ENCODE measurements at regions not wholly inside any gene's neighbourhood (a gene's known extent, or its start where the extent isn't known, plus 50 kb on each side); places are given as distances from the start of the nearest gene placed in this dataset.

DNA sequence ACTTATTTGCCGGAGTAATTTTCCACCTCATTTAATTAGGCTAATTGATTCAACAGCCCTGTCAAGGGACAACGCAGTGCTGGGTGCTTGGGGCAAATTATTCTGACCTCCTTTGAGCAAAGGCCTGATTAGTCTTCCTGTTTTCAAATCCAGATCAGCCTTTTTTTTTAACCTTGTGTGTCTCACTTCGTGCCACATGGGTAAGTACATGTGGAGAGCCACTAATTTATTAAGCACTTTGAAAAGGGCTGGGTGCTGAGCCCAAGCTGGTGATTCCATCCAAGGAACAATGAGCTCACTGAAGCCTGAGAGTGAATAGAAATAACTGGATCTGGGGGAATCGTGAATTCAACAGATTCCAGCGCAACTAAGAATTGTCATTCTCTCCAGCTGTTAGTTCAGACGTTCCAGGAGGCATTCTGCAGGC, 229.3 kb downstream of the CLIC5 start:
- intact Hi-C loops (cut with DNase I): no loop called here
- WGBS, 2 donors: 77 to 85% methylated on average over 6 of the region's 6 CpGs

DNA sequence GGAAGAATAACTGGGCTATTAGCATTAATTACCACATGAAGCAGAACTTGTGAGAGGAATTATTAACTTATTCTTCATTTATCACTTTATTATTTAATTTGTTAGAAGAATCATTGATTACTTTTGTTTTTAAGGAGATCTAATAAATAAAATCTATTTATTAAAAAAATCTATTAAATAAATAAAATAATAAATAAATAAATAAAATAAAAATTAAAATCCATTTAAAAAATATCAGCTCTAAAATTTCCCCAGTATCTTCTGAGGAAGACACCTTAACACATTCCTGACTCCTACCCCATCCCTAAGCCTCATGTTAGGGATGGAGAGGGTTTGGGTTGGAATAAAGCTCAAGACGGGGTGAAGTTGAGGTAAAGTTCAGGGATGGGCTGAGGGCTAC, 231.4 kb downstream of the CLIC5 start:
- no peaks in the 10 kb centered on the region for H3K36me3 ChIP-seq
- DNase-seq: no peak
- no peak overlapping the region for H3K4me3 ChIP-seq
- peaks cover 0 to 4% (median 0%) of the 10 kb centered on the region in 4 donors for H3K4me1 ChIP-seq
- intact Hi-C loops (cut with DNase I): no loop called here
- no peak overlapping the region for H3K27ac ChIP-seq
- WGBS, 2 donors: 45 to 98% methylated on average over 1 of the region's 1 CpG
- TF ChIP-seq EP300 (IDR thresholded peaks at IDR 0.05): no peak
- TF ChIP-seq POLR2AphosphoS5 (IDR thresholded peaks at IDR 0.05): no peak
- TF ChIP-seq, protein P1, sequence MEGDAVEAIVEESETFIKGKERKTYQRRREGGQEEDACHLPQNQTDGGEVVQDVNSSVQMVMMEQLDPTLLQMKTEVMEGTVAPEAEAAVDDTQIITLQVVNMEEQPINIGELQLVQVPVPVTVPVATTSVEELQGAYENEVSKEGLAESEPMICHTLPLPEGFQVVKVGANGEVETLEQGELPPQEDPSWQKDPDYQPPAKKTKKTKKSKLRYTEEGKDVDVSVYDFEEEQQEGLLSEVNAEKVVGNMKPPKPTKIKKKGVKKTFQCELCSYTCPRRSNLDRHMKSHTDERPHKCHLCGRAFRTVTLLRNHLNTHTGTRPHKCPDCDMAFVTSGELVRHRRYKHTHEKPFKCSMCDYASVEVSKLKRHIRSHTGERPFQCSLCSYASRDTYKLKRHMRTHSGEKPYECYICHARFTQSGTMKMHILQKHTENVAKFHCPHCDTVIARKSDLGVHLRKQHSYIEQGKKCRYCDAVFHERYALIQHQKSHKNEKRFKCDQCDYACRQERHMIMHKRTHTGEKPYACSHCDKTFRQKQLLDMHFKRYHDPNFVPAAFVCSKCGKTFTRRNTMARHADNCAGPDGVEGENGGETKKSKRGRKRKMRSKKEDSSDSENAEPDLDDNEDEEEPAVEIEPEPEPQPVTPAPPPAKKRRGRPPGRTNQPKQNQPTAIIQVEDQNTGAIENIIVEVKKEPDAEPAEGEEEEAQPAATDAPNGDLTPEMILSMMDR (IDR thresholded peaks at IDR 0.05): no peak
- no peak for TF ChIP-seq POLR2A (IDR thresholded peaks at IDR 0.05)
- no peaks in the 10 kb centered on the region for H3K27me3 ChIP-seq
- H3K9me3 ChIP-seq: no peaks in the 10 kb centered on the region

More for the DNA sequence above, 229.3 kb downstream of the CLIC5 start:
- DNase-seq: no peak
- Histone ChIP-seq H3K9me3 (no peaks in the 10 kb centered on the region), H3K4me3 (no peak overlapping the region), H3K36me3 (no peaks in the 10 kb centered on the region), H3K27ac (no peak overlapping the region), H3K4me1 (peaks cover 0 to 6% (median under 1%) of the 10 kb centered on the region in 4 donors), H3K27me3 (no peaks in the 10 kb centered on the region)
- no peak for TF ChIP-seq EP300 (IDR thresholded peaks at IDR 0.05)
- TF ChIP-seq, protein P1 (IDR thresholded peaks at IDR 0.05): no peak
- TF ChIP-seq POLR2A (IDR thresholded peaks at IDR 0.05): no peak
- TF ChIP-seq POLR2AphosphoS5 (IDR thresholded peaks at IDR 0.05): no peak

DNA sequence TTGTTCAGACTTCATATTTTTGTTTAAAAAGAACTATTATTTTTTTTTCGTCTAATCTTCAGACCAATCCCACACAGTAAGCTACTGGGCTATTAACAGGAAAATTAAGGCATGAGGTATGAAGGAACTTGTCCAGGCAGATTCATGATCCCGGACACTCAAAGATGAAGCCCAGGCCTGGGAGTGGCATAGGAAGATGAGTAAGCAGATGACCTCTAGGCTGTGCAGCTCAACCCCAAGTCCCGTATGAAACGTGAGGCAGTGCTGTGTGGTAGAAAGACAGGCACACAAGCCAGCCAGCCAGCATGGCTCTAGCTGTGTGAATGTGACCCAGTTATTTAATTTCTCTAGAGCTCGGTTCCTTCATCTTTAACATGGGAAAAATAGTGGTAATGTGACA, 231.9 kb downstream of the CLIC5 start:
- TF ChIP-seq POLR2AphosphoS5 (IDR thresholded peaks at IDR 0.05) (no peak), POLR2A (IDR thresholded peaks at IDR 0.05) (no peak), EP300 (IDR thresholded peaks at IDR 0.05) (no peak)
- TF ChIP-seq, protein P1 (IDR thresholded peaks at IDR 0.05): no peak
- no peaks in the 10 kb centered on the region for H3K9me3 ChIP-seq
- H3K27me3 ChIP-seq: no peaks in the 10 kb centered on the region
- H3K4me1 ChIP-seq: peaks cover 0 to 4% (median 0%) of the 10 kb centered on the region in 4 donors
- H3K27ac ChIP-seq: no peak overlapping the region
- H3K36me3 ChIP-seq: no peaks in the 10 kb centered on the region
- no peak overlapping the region for H3K4me3 ChIP-seq
- no peak for DNase-seq
- 93 to 94% methylated on average over 5 of the region's 5 CpGs for WGBS, 2 donors
- intact Hi-C loops (cut with DNase I): no loop called here

DNA sequence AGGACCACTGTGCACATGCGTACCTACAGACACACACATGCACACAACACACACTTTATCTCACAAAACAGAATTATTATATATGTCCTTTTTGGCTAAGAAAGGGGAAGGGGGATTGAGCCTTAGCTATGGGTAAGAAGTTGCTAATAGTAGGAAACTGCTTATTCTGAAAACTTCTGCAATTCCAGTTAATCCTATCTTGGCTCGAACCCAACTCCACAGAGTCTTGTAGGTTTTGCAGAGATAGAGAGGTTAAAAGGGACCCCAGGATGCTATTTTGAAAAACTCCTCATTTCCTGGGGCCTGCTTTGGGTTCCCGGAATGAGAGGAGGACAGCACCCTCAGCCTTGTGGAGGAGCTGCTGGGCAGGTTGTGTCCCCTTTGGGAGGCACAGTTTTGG, 233.8 kb downstream of the CLIC5 start:
- H3K27me3 ChIP-seq: no peaks in the 10 kb centered on the region
- no peak for TF ChIP-seq POLR2A (IDR thresholded peaks at IDR 0.05)
- TF ChIP-seq, protein P1 (IDR thresholded peaks at IDR 0.05): no peak
- no peak for TF ChIP-seq POLR2AphosphoS5 (IDR thresholded peaks at IDR 0.05)
- no peak for TF ChIP-seq EP300 (IDR thresholded peaks at IDR 0.05)
- no peak for DNase-seq
- WGBS, 2 donors: 78 to 93% methylated on average over 3 of the region's 3 CpGs
- intact Hi-C loops (cut with DNase I): no loop called here
- H3K4me1 ChIP-seq: peaks cover 0 to 4% (median 0%) of the 10 kb centered on the region in 4 donors
- H3K9me3 ChIP-seq: no peaks in the 10 kb centered on the region
- no peak overlapping the region for H3K4me3 ChIP-seq
- H3K36me3 ChIP-seq: no peaks in the 10 kb centered on the region
- no peak overlapping the region for H3K27ac ChIP-seq

DNA sequence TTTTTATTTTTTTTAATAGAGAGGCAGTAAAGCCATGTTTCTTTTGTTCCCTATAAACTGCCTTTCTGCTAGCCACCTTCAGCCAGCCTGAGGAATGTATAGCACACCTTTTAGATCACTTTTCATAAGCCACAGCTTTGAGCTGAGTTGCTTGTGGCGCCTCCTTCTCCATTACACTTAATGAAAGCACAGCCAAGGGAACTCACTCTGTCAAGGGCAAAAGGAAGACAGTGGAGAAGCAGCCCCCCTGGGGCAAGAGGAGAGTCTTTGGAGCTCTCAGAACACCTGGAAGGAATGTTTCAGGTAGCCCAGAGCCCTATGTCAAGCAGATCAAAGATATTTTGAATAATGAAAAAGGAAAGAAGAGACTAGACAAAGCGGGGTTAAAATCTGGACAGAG, 235.1 kb downstream of the CLIC5 start:
- no peak overlapping the region for H3K4me3 ChIP-seq
- intact Hi-C loops (cut with DNase I): no loop called here
- WGBS, 2 donors: 97 to 98% methylated on average over 2 of the region's 2 CpGs

More for the DNA sequence above, 235.1 kb downstream of the CLIC5 start:
- TF ChIP-seq, protein P1 (IDR thresholded peaks at IDR 0.05): no peak
- TF ChIP-seq POLR2A (IDR thresholded peaks at IDR 0.05) (no peak), POLR2AphosphoS5 (IDR thresholded peaks at IDR 0.05) (no peak)
- H3K27me3 ChIP-seq: no peaks in the 10 kb centered on the region
- H3K36me3 ChIP-seq: no peaks in the 10 kb centered on the region
- H3K9me3 ChIP-seq: no peaks in the 10 kb centered on the region
- no peak for DNase-seq
- H3K27ac ChIP-seq: no peak overlapping the region
- H3K4me1 ChIP-seq: no peaks in the 10 kb centered on the region

Data from sigmoid colon (tissue), 6 donors.